ENCODE measurements at regions not wholly inside any gene's neighbourhood (a gene's known extent, or its start where the extent isn't known, plus 50 kb on each side); places are given as distances from the start of the nearest gene placed in this dataset.
"Not testable (repeated sequence)": the region's sequence is repeated elsewhere in the genome, so short reads cannot be mapped to it uniquely, and the experiment has no call there.

- H3K4me3 ChIP-seq = no peak overlapping the region
- no peak for TF ChIP-seq POLR2A (IDR thresholded peaks at IDR 0.05)
- no peak for TF ChIP-seq POLR2AphosphoS5 (IDR thresholded peaks at IDR 0.05)
- TF ChIP-seq CTCF (IDR thresholded peaks at IDR 0.05) = no peak
- no peak for TF ChIP-seq EP300 (IDR thresholded peaks at IDR 0.05)
- intact Hi-C loops (cut with DNase I; ENCODE audit: low total_unique reads) = no loop called here
- no peaks in the 10 kb centered on the region for H3K4me1 ChIP-seq
- no peak for DNase-seq
- no peaks in the 10 kb centered on the region for H3K27me3 ChIP-seq
- H3K9me3 ChIP-seq = no peaks in the 10 kb centered on the region
- H3K36me3 ChIP-seq = no peaks in the 10 kb centered on the region
- no peak overlapping the region for H3K27ac ChIP-seq
Measured at GRCh38 chr2:207341804-207342203, 176.1 kb upstream of the KLF7 start.

- DNase-seq; intact Hi-C loops (cut with DNase I; ENCODE audit: low total_unique reads); H3K4me1 ChIP-seq; H3K4me3 ChIP-seq; H3K27me3 ChIP-seq; H3K9me3 ChIP-seq; H3K36me3 ChIP-seq; H3K27ac ChIP-seq: not testable (repeated sequence)
- WGBS, 5 donors = 62 to 72% (median 69%) methylated on average over 12 of the region's 12 CpGs
Measured at GRCh38 chr2:207344596-207345394, 179.0 kb upstream of the KLF7 start.

DNA sequence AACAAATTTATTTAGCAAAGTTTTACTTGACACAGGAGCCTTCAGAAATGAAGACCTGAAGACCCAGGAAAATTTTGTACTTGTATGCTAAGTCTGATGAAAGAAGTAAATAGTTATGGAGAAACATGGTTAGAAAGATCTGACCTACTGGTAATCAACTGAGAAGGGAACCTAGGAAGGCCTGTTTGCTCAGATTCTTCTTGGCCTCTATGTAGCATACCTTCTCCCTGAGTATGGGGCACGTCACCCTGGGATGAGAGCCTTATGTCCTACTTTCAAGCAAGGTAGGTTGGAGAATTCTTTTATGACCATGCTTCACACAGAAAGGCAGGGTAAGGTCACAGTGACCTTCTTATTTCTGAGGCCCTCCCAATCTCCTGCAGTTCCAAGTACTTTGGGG, 178.6 kb upstream of the CREB1 start:
- no peak for DNase-seq
- no peak for TF ChIP-seq EP300 (IDR thresholded peaks at IDR 0.05)
- no peak for TF ChIP-seq CTCF (IDR thresholded peaks at IDR 0.05)
- TF ChIP-seq POLR2AphosphoS5 (IDR thresholded peaks at IDR 0.05) = no peak
- TF ChIP-seq POLR2A (IDR thresholded peaks at IDR 0.05) = no peak
- no peaks in the 10 kb centered on the region for H3K27me3 ChIP-seq
- WGBS, 5 donors = 67 to 82% (median 79%) methylated on average over 1 of the region's 1 CpG
- no peaks in the 10 kb centered on the region for H3K36me3 ChIP-seq
- peaks cover 0 to 7% (median 0%) of the 10 kb centered on the region in 4 donors for H3K4me1 ChIP-seq
- intact Hi-C loops (cut with DNase I; ENCODE audit: low total_unique reads) = no loop called here
- peaks cover 0 to 7% (median 3%) of the 10 kb centered on the region in 4 donors for H3K9me3 ChIP-seq
- no peak overlapping the region for H3K4me3 ChIP-seq
- no peak overlapping the region for H3K27ac ChIP-seq

DNA sequence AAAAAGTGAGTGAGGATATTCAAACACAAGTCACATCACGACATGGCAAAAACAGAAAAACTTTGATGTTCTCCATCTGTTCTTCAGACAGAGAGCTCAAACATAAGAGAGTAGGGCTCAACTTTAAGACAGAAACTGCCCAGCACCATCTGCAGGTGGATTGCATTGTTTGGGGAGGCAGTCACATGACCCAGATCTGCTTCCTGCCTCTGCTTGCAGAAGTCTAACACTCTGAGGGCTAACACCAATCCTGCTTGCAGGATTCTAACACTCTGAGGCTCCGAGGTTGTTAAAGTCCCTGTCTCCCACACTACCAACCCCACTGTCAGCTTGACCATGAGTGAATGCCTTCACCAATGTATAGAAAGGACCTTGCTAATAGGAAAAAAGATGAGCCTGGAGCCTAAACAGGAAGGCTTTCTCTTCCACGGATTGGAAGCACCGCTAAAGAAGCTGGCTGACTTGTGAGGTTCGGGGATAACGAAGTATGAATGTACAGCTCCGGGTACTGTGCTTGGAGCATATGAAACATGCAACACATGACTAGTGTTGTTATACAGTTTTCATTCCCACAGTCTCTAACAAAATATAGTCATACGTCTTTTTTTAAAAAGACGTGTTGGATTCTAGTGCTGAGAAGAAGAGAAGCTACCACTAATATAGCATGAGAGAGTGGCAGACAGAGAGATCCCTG, 176.6 kb upstream of the CREB1 start:
- Histone ChIP-seq H3K36me3 (no peaks in the 10 kb centered on the region), H3K27me3 (no peaks in the 10 kb centered on the region), H3K27ac (no peak overlapping the region), H3K9me3 (peaks cover 0 to 7% (median 0%) of the 10 kb centered on the region in 4 donors), H3K4me3 (no peak overlapping the region), H3K4me1 (peaks cover 0 to 7% (median 0%) of the 10 kb centered on the region in 4 donors)
- WGBS, 5 donors = 75 to 87% (median 82%) methylated on average over 9 of the region's 9 CpGs
- intact Hi-C loops (cut with DNase I; ENCODE audit: low total_unique reads) = no loop called here
- peak in 1 of 2 donors; percentile 30 for DNase-seq
- TF ChIP-seq EP300 (IDR thresholded peaks at IDR 0.05) (no peak), POLR2A (IDR thresholded peaks at IDR 0.05) (no peak), CTCF (IDR thresholded peaks at IDR 0.05) (no peak)

DNA sequence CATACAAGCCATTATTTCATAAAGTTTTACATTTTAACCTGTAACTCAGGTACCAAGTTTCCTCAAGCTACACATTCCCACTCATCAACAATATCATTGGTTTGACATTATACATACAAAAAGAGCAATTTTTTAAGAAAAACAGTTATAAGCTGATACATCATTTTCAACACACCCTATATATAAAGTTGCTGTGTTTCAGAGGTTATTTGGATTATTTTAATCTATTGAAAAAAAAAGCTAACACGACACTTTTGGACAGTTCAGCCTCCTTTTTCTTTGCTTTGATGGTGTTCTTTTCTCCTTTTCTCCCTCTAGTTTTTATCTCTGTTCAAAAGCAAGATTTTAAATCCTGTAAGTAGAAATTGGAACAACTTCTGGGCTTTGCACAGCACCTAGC, 175.9 kb upstream of the CREB1 start:
- Histone ChIP-seq H3K36me3 (no peaks in the 10 kb centered on the region), H3K4me1 (peaks cover 0 to 7% (median 0%) of the 10 kb centered on the region in 4 donors), H3K9me3 (peaks cover 0 to 7% (median 0%) of the 10 kb centered on the region in 4 donors), H3K4me3 (no peak overlapping the region), H3K27ac (no peak overlapping the region), H3K27me3 (no peaks in the 10 kb centered on the region)
- DNase-seq = no peak
- TF ChIP-seq POLR2A (IDR thresholded peaks at IDR 0.05) (no peak), EP300 (IDR thresholded peaks at IDR 0.05) (no peak), POLR2AphosphoS5 (IDR thresholded peaks at IDR 0.05) (no peak), CTCF (IDR thresholded peaks at IDR 0.05) (no peak)
- 63 to 80% (median 72%) methylated on average over 1 of the region's 1 CpG for WGBS, 5 donors
- intact Hi-C loops (cut with DNase I; ENCODE audit: low total_unique reads) = no loop called here

Data from stomach (tissue), 8 donors.